ENCODE measurements at regions not wholly inside any gene's neighbourhood (a gene's known extent, or its start where the extent isn't known, plus 50 kb on each side); places are given as distances from the start of the nearest gene placed in this dataset.

DNA sequence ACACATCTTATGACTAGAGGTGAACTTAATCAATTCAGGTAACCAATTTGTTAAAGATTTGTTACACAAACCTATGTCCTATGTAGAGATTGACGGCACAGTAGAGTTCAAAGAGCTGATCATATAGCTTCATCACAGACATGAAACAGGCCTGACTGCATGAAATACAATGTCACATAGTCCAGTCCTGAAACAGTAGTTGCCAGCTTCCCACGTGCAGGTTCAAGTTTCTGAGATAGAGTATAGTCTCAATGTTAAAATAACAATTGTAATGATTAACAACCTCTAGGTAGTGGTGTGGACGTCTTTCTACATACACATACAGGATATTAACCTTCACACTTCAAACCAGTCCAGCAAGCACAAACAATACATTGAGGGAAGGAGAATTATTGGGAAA lies 640.7 kb upstream of the SOX9 start:
- ChIA-PET CTCF (no interaction called here), POLR2A (ENCODE audit: low non-redundant PET) (no interaction called here)
- H3K9me3 ChIP-seq (ENCODE audit: low read depth, low read length, poor library complexity, severe bottlenecking) = no peaks in the 10 kb centered on the region
- intact Hi-C loops (cut with micrococcal nuclease; ENCODE audit: unreplicated experiment) = no loop called here
- no TSS peak for BruUV-seq (replicated peaks)
- H3K27me3 ChIP-seq (replicated peaks; ENCODE audit: insufficient read depth, low read depth, low read length, poor library complexity) = no peaks in the 10 kb centered on the region
- TF ChIP-seq, protein P1, sequence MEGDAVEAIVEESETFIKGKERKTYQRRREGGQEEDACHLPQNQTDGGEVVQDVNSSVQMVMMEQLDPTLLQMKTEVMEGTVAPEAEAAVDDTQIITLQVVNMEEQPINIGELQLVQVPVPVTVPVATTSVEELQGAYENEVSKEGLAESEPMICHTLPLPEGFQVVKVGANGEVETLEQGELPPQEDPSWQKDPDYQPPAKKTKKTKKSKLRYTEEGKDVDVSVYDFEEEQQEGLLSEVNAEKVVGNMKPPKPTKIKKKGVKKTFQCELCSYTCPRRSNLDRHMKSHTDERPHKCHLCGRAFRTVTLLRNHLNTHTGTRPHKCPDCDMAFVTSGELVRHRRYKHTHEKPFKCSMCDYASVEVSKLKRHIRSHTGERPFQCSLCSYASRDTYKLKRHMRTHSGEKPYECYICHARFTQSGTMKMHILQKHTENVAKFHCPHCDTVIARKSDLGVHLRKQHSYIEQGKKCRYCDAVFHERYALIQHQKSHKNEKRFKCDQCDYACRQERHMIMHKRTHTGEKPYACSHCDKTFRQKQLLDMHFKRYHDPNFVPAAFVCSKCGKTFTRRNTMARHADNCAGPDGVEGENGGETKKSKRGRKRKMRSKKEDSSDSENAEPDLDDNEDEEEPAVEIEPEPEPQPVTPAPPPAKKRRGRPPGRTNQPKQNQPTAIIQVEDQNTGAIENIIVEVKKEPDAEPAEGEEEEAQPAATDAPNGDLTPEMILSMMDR (conservative IDR thresholded peaks at IDR 0.05; ENCODE audit: low read depth, low read length) = no peak
- TF ChIP-seq EZH2 (IDR thresholded peaks at IDR 0.05; ENCODE audit: borderline replicate concordance, low read depth, low read length, poor library complexity, severe bottlenecking) = no peak
- no peak overlapping the region for H3K27ac ChIP-seq (ENCODE audit: low read depth, low read length, poor library complexity, severe bottlenecking)
- H3K36me3 ChIP-seq (ENCODE audit: insufficient read depth, low read length, poor library complexity, severe bottlenecking) = no peaks in the 10 kb centered on the region
- no peak for DNase-seq (ENCODE audit: low spot score)
- H3K4me1 ChIP-seq (ENCODE audit: insufficient read depth, low read length, poor library complexity, severe bottlenecking) = no peaks in the 10 kb centered on the region
- no peak overlapping the region for H3K4me3 ChIP-seq (ENCODE audit: low read depth, low read length, poor library complexity, severe bottlenecking)

DNA sequence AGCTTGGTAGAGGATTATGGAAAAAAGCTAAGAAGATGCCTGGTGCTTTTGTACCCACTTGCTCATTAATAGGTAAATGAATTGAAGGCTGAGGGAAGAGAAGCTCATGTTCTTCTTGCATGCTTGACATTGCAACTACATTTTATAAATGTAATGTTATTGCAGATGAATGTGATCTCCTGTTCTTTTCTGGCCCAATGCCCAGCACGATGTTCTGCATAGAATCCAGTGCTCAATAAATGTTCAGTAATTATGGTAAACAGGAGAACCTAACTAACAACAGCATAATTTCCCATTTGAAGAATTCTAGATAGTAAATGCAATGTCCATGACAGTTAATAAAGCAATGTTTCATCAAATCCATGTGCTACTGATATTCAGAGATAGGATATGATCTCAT lies 638.2 kb upstream of the SOX9 start:
- no peaks in the 10 kb centered on the region for H3K36me3 ChIP-seq (ENCODE audit: insufficient read depth, low read length, poor library complexity, severe bottlenecking)
- H3K27me3 ChIP-seq (replicated peaks; ENCODE audit: insufficient read depth, low read depth, low read length, poor library complexity) = no peaks in the 10 kb centered on the region
- no peaks in the 10 kb centered on the region for H3K9me3 ChIP-seq (ENCODE audit: low read depth, low read length, poor library complexity, severe bottlenecking)
- CTCF ChIA-PET = no interaction called here
- intact Hi-C loops (cut with micrococcal nuclease; ENCODE audit: unreplicated experiment) = no loop called here
- H3K4me3 ChIP-seq (ENCODE audit: low read depth, low read length, poor library complexity, severe bottlenecking) = no peak overlapping the region
- no TSS peak for BruUV-seq (replicated peaks)
- no peak overlapping the region for H3K27ac ChIP-seq (ENCODE audit: low read depth, low read length, poor library complexity, severe bottlenecking)
- no peak for DNase-seq (ENCODE audit: low spot score)
- TF ChIP-seq, protein P1 (conservative IDR thresholded peaks at IDR 0.05; ENCODE audit: low read depth, low read length) = no peak
- no peak for TF ChIP-seq EZH2 (IDR thresholded peaks at IDR 0.05; ENCODE audit: borderline replicate concordance, low read depth, low read length, poor library complexity, severe bottlenecking)
- H3K4me1 ChIP-seq (ENCODE audit: insufficient read depth, low read length, poor library complexity, severe bottlenecking) = no peaks in the 10 kb centered on the region
- POLR2A ChIA-PET (ENCODE audit: low non-redundant PET) = no interaction called here

DNA sequence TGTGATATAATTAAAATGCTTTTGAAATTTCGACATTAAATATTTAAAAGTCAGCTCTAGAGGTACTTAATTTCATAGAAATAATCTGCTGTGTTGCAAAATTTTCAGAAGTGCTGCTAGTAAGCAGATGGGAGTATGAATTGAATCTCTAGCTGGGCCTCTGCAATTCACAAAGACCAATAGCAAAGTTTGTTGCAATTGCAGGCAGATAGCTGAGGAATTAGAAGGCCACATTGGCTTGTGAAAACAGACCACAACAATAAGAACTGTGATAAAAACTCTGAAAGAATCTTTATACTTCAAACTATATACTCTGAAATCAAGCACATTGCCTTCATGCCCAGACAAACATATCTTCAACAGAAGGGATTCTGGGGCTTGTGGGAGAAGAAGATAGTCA lies 636.3 kb upstream of the SOX9 start:
- TF ChIP-seq, protein P1 (conservative IDR thresholded peaks at IDR 0.05; ENCODE audit: low read depth, low read length) = no peak
- no peak for TF ChIP-seq EZH2 (IDR thresholded peaks at IDR 0.05; ENCODE audit: borderline replicate concordance, low read depth, low read length, poor library complexity, severe bottlenecking)
- no peak overlapping the region for H3K27ac ChIP-seq (ENCODE audit: low read depth, low read length, poor library complexity, severe bottlenecking)
- H3K4me3 ChIP-seq (ENCODE audit: low read depth, low read length, poor library complexity, severe bottlenecking) = no peak overlapping the region
- no peaks in the 10 kb centered on the region for H3K36me3 ChIP-seq (ENCODE audit: insufficient read depth, low read length, poor library complexity, severe bottlenecking)
- no peak for DNase-seq (ENCODE audit: low spot score)
- H3K9me3 ChIP-seq (ENCODE audit: low read depth, low read length, poor library complexity, severe bottlenecking) = no peaks in the 10 kb centered on the region
- POLR2A ChIA-PET (ENCODE audit: low non-redundant PET) = no interaction called here
- no peaks in the 10 kb centered on the region for H3K4me1 ChIP-seq (ENCODE audit: insufficient read depth, low read length, poor library complexity, severe bottlenecking)
- BruUV-seq (replicated peaks) = no TSS peak
- H3K27me3 ChIP-seq (replicated peaks; ENCODE audit: insufficient read depth, low read depth, low read length, poor library complexity) = no peaks in the 10 kb centered on the region
- intact Hi-C loops (cut with micrococcal nuclease; ENCODE audit: unreplicated experiment) = no loop called here
- CTCF ChIA-PET = no interaction called here
